Spinal cord (tissue), 9 donors: ENCODE measurements at regions not wholly inside any gene's neighbourhood (a gene's known extent, or its start where the extent isn't known, plus 50 kb on each side); places are given as distances from the start of the nearest gene placed in this dataset.

ENCODE experiments used
- DNase-seq, 6 donors: peaks; one replicate each; pipeline versions ENCODE4 v3.0.0 to v3.0.0-alpha.2; 2013 to 2015; ENCODE audit warnings: low spot score in 6 of 6, low read depth in 4 of 6
- H3K27ac ChIP-seq: one replicate; pipeline ENCODE4 v1.5.1; 2013; ENCODE audit warnings: low read depth, low read length, control low read depth
- H3K27me3 ChIP-seq: one replicate; pipeline ENCODE4 v1.6.1; 2013; ENCODE audit warnings: low read length; ENCODE audit not compliant: control insufficient read depth, insufficient read depth
- H3K36me3 ChIP-seq: one replicate; pipeline ENCODE4 v1.6.1; 2013; ENCODE audit warnings: low read length; ENCODE audit not compliant: control insufficient read depth, insufficient read depth
- H3K4me1 ChIP-seq: one replicate; pipeline ENCODE4 v1.6.1; 2013; ENCODE audit warnings: low read length; ENCODE audit not compliant: control insufficient read depth, insufficient read depth
- H3K4me3 ChIP-seq: one replicate; pipeline ENCODE4 v1.5.1; 2013; ENCODE audit warnings: low read depth, low read length, control low read depth
- H3K9me3 ChIP-seq: one replicate; pipeline ENCODE4 v1.6.1; 2013; ENCODE audit warnings: low read length; ENCODE audit not compliant: control insufficient read depth, insufficient read depth
- WGBS: methylation state at CpG from one replicate; pipeline ENCODE4 v1.1.5; 2013; ENCODE audit warnings: missing lambda C conversion rate; ENCODE audit not compliant: insufficient coverage; 5-methylcytosine and 5-hydroxymethylcytosine counted together
- donor health status: healthy.

GRCh38 chr5:147017621-147018020 is 139.1 kb upstream of the PPP2R2B start:
- Histone ChIP-seq H3K4me3 (no peak overlapping the region), H3K27ac (no peak overlapping the region), H3K27me3 (no peaks in the 10 kb centered on the region), H3K9me3 (no peaks in the 10 kb centered on the region), H3K36me3 (no peaks in the 10 kb centered on the region), H3K4me1 (no peaks in the 10 kb centered on the region)
- no peak for DNase-seq

DNA sequence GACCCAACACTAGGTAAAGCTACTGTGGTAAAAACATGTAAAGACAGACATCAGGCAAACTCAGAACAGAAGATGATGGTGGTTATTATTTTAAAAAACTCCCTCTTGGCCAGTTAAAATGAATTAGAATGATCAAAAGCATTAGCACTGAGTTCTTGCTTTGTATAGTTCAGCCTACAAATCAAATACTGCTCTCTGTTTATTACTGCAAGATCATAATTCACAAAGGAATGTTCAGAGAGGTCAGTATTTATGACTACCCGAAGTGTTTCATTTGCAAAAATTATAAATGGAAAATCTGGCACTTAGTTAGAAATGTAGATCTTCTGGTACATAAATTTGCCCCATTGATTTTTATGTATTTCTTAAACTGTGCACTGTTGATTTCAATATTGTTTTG is 140.3 kb upstream of the PPP2R2B start:
- no peak overlapping the region for H3K27ac ChIP-seq
- no peaks in the 10 kb centered on the region for H3K4me1 ChIP-seq
- H3K36me3 ChIP-seq, result no peaks in the 10 kb centered on the region
- no peaks in the 10 kb centered on the region for H3K9me3 ChIP-seq
- H3K27me3 ChIP-seq, result no peaks in the 10 kb centered on the region
- no peak overlapping the region for H3K4me3 ChIP-seq
- no CpG with 5 or more reads among the region's 1 CpG for WGBS
- DNase-seq, result peak in 1 of 6 donors; percentile 23

- Histone ChIP-seq H3K4me3 (no peak overlapping the region), H3K4me1 (no peaks in the 10 kb centered on the region), H3K27me3 (no peaks in the 10 kb centered on the region), H3K36me3 (no peaks in the 10 kb centered on the region), H3K9me3 (no peaks in the 10 kb centered on the region), H3K27ac (no peak overlapping the region)
- DNase-seq, result no peak
- WGBS, result no CpG with 5 or more reads among the region's 4 CpGs
Observed at GRCh38 chr5:147036691-147037245, 158.2 kb upstream of the PPP2R2B start.

GRCh38 chr5:147037515-147038205 is 159.1 kb upstream of the PPP2R2B start:
- no peak overlapping the region for H3K4me3 ChIP-seq
- H3K9me3 ChIP-seq, result no peaks in the 10 kb centered on the region
- no peak overlapping the region for H3K27ac ChIP-seq
- no peaks in the 10 kb centered on the region for H3K36me3 ChIP-seq
- no peaks in the 10 kb centered on the region for H3K27me3 ChIP-seq
- no peak for DNase-seq
- WGBS, result no CpG with 5 or more reads among the region's 3 CpGs
- no peaks in the 10 kb centered on the region for H3K4me1 ChIP-seq

GRCh38 chr5:147040856-147041255 is 162.3 kb upstream of the PPP2R2B start:
- 95% methylated on average over 3 of the region's 3 CpGs for WGBS
- no peaks in the 10 kb centered on the region for H3K27me3 ChIP-seq
- H3K9me3 ChIP-seq, result no peaks in the 10 kb centered on the region
- H3K36me3 ChIP-seq, result no peaks in the 10 kb centered on the region
- no peak overlapping the region for H3K27ac ChIP-seq
- H3K4me3 ChIP-seq, result no peak overlapping the region
- DNase-seq, result no peak
- H3K4me1 ChIP-seq, result no peaks in the 10 kb centered on the region

GRCh38 chr5:147044572-147045273 is 166.2 kb upstream of the PPP2R2B start:
- Histone ChIP-seq H3K27me3 (no peaks in the 10 kb centered on the region), H3K4me3 (no peak overlapping the region), H3K4me1 (no peaks in the 10 kb centered on the region), H3K27ac (no peak overlapping the region), H3K9me3 (no peaks in the 10 kb centered on the region), H3K36me3 (no peaks in the 10 kb centered on the region)
- no CpG with 5 or more reads among the region's 2 CpGs for WGBS
- DNase-seq, result no peak

- no peak overlapping the region for H3K4me3 ChIP-seq
- no peaks in the 10 kb centered on the region for H3K27me3 ChIP-seq
- DNase-seq, result peak in 1 of 6 donors; percentile 37
- no peaks in the 10 kb centered on the region for H3K9me3 ChIP-seq
- H3K4me1 ChIP-seq, result no peaks in the 10 kb centered on the region
- H3K27ac ChIP-seq, result no peak overlapping the region
- no CpG with 5 or more reads among the region's 3 CpGs for WGBS
- H3K36me3 ChIP-seq, result no peaks in the 10 kb centered on the region
Observed at GRCh38 chr5:147045290-147045689, 166.7 kb upstream of the PPP2R2B start.

DNA sequence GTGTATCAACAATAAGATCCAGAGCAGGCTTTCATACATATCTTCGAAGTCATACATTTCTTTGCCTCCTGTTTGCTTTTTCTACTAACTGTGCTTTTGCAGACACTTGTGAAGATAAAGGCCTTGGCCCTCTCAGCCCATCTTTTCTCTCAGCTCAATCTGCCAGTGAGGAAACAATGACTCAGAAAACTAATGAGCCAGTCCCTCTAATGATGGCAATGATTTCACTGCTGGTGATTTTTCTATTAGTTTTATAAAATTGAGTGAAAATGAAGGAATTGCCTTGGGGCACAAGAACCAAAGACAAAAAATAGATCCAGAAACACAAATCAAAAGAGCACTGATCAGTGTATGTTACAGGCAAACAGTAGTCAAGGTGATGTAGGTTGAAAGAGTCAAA is 167.7 kb upstream of the PPP2R2B start:
- H3K36me3 ChIP-seq, result no peaks in the 10 kb centered on the region
- 71% methylated on average over 1 of the region's 1 CpG for WGBS
- no peak overlapping the region for H3K4me3 ChIP-seq
- no peaks in the 10 kb centered on the region for H3K27me3 ChIP-seq
- H3K4me1 ChIP-seq, result no peaks in the 10 kb centered on the region
- DNase-seq, result peak in 1 of 6 donors; percentile 81
- H3K9me3 ChIP-seq, result no peaks in the 10 kb centered on the region
- no peak overlapping the region for H3K27ac ChIP-seq

DNA sequence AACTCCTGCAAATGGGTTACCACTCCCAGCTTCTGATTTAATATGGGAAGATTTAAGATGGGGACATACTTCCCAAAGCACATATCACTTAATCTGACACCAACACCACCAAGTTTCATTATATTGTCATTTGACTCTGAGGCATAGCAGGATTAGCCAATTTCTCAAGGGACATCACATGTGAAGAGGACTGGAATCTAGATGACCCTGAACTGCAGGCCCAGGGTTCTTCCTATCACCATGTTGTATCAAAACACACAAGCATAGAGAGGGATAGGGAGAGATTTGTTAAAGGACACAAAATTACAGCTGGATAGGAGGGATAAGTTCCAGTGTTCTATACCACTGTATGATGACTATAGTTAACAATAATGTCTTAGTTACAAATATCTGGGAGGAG is 168.3 kb upstream of the PPP2R2B start:
- H3K36me3 ChIP-seq, result no peaks in the 10 kb centered on the region
- DNase-seq, result no peak
- H3K4me3 ChIP-seq, result no peak overlapping the region
- no peaks in the 10 kb centered on the region for H3K4me1 ChIP-seq
- H3K9me3 ChIP-seq, result no peaks in the 10 kb centered on the region
- H3K27me3 ChIP-seq, result no peaks in the 10 kb centered on the region
- H3K27ac ChIP-seq, result no peak overlapping the region

DNA sequence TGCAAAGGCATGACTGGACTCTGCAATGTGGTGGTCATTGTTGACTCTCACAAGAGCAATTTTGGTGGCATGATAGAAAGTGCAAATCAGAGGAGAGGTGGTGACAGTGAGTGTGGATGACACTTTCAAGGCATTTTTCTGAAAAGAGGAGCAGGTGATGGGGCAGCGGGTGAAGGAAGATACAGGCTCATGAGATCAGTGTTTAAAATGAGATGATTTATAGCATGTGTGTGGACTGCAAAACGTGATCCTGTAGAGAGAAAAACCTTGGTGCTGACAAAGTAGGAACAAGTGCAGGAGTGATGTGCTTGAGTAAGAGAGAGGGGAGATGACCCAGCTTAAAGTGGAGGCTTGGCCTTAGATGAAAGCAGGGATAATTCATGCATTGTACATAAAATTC is 171.2 kb upstream of the PPP2R2B start:
- H3K36me3 ChIP-seq, result no peaks in the 10 kb centered on the region
- H3K9me3 ChIP-seq, result no peaks in the 10 kb centered on the region
- no peak overlapping the region for H3K4me3 ChIP-seq
- 83% methylated on average over 2 of the region's 2 CpGs for WGBS
- no peak overlapping the region for H3K27ac ChIP-seq
- no peak for DNase-seq
- H3K27me3 ChIP-seq, result no peaks in the 10 kb centered on the region
- no peaks in the 10 kb centered on the region for H3K4me1 ChIP-seq
